DMS153 (cell line): ENCODE measurements at regions not wholly inside any gene's neighbourhood (a gene's known extent, or its start where the extent isn't known, plus 50 kb on each side); places are given as distances from the start of the nearest gene placed in this dataset.

Experiments
- DNase-seq: peaks from one replicate; lab custom pipeline; 2025; lab: John Stamatoyannopoulos, UW

DNA sequence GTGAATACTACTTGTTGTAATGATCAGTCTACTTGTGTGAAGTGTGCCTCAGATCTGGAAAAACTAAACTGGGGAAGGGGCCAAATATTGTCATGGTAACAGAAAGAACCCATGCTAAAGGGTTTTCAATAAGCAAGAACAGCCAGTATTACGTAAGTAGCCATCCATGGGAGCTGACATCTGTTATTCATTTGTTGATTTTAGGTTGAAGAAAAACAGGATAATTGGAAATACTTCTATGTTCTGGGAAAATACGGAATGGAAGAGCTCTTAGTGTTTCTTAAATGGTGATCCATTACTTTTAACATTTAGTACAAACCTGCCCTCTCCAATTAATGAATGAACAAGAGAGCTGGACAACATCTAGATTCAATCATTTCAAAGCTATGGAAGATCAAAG lies 485.8 kb downstream of the NTRK2 start:
- DNase-seq = no peak

DNA sequence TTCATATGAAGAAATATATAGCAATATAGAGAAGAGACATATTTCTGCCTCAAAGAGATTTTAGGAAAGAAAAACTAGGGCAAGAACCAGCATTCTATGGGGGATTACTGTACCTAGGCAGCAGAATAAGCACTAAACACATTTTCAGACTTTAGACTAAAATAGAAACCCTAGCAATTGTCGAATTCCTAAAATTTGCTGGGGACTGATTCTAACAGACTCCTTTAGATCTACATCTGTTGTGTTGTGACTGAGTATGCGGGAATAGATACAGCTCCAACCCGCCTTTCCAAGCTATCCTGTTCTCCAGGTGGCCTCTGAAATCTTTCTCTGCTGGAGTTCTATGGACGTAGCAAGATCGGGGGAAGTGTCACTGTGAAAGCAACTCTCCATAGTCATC lies 482.2 kb downstream of the NTRK2 start:
- no peak for DNase-seq

GRCh38 chr9:85151162-85151561 lies 481.6 kb downstream of the NTRK2 start:
- DNase-seq = no peak

GRCh38 chr9:85147046-85147640 lies 477.6 kb downstream of the NTRK2 start:
- no peak for DNase-seq

DNA sequence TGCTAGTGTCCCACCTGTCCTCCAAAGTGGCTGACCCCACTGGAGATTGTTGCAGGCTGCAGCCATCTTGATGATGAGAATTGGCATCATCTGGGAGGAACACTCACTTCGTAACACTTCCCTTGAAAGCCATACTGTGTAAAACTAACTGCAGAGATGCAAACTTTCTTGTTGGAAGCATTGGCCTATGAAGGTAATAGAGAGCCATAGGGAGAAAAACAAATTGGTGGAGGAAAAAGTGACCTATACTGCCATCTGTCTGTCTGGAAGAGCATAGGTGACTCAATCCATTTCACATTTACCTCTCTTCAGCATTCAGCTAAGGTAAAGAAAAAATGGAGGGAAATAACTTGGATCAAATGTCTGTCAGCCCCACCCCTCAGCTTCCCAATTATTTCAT lies 473.4 kb downstream of the NTRK2 start:
- no peak for DNase-seq

DNA sequence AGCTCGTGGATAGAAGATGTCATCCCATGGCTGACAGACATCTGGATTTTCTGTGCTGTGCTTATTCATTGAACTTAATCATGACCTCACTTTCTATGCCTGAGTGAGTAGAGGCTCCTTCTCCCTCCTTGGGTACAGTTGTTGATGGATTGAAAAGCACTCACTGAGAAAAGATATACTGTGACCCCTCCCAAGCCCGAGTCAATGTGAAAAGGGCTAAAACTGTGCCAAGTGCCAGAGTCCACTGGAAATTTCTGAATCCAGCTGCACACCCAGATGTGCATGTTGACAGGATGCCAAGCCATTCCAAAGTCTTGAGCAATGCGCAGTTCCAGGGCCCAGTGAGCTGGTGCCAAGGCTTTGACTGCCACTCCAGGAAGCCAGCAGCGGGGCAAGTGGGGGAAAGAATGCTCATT lies 473.0 kb downstream of the NTRK2 start:
- no peak for DNase-seq

DNA sequence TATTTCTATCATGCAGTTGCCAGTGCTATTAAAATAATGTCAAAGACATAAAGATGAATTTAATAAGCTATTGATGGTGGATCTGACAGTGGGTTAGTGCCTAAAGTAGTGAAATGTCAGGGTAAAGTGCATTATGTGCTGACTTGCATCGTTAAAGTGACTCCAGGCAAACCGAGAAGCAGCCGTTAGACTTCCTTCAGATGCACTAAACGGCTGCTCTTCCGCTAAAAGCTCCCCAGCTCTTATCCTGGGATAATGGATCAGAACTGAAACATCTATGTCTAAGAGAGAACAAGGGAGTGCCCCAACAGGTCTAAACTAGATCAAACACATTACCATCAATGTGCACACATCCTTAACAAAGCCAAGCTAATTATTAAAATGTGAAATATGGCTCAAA lies 468.2 kb downstream of the NTRK2 start:
- no peak for DNase-seq

- no peak for DNase-seq
These were observed 467.5 kb downstream of the NTRK2 start for GRCh38 chr9:85136987-85137386.

GRCh38 chr9:85136507-85136906 lies 467.0 kb downstream of the NTRK2 start:
- no peak for DNase-seq

- no peak for DNase-seq
These were observed 461.2 kb downstream of the NTRK2 start for GRCh38 chr9:85130764-85131163.

GRCh38 chr9:85130260-85130659 lies 460.7 kb downstream of the NTRK2 start:
- no peak for DNase-seq

DNA sequence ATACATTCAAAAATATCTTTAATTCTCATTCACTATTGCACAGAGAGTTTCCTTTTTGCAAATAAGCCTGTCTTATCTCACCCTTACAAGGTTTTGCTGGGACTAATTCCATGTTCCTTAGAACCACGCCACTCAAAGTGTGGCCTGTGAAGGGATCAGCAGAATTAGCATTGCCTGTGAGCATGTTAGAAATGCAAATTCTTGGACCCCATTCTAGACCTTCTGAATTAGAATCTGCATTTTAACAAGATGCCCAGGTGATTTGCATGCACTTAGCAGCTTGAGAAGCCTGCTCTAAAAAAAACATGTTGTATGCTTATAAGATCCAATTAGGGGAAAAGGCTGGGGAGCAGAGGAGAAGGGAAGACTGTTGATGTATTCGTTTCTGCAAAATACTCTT lies 460.0 kb downstream of the NTRK2 start:
- no peak for DNase-seq

DNA sequence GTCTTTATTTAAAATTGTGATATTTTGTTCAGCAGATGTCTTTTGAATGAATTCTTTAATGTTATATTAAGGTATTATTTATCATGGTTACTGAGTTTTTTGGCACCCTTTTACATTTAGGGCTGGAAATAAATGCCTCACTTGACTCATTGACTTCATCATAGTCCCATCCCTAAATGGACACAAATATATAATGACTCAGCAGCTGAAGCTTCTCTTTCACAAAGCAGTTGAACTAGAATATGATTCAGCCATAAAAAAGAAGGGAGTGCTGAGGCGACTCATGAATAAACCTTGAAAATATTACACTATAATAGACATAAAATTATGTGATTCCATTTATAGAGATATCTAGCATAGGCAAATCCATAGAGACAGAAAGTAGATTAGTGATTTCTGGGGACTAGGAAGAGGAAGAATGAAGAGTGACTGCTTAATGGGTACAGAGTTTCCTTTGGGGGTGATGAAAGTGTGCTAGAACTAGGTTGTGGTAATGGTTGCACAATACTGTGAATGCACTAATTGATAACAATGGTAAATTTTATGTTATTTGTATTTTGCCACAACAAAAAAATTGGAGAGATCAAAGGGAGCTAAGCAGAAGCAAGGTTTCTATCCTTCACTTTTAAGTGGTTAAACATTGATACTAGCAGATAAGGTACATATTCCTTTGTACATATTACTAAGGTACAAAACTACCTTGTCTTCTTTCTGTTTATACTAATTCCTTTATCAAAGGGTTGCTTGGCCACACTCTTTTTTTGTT lies 449.6 kb downstream of the NTRK2 start:
- no peak for DNase-seq

DNA sequence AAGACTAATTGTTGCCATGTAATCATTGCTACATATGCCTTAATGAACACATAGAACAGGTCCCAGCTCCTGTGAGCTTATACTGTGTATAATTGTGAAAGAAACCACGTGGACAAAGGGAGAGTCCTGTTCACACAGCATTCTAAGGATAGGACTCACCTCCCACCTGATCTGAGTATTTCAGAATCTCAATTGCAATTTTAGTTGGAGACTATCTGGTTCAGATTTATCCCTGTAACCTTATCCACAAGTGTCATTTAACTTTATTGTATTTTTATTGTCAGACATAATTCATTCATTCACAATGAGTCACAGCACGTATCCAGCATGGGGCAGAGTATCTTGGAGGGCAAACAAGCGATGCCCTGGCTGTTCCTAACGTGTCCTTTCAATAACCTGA lies 448.3 kb downstream of the NTRK2 start:
- DNase-seq = peak; percentile 50

- DNase-seq = no peak
These were observed 445.9 kb downstream of the NTRK2 start for GRCh38 chr9:85115473-85115872.

DNA sequence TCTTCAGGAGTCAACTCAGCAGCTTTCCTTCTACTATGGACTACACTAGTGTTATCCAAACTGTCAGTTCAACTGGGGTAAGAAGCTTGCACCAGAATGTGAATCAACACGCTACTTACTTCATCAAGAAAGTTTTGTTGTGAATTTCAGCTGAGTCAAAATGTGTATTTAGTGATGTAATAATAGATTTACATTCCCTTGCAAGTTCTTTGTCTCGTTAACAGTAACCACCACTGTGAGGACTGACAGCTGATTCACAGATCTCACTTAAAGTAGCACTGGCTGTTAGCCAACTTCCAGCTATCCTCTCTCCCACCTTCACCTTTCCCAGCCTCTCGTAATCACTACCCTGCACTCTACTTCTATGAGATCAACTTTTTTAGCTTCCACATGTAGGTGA lies 445.3 kb downstream of the NTRK2 start:
- no peak for DNase-seq

DNA sequence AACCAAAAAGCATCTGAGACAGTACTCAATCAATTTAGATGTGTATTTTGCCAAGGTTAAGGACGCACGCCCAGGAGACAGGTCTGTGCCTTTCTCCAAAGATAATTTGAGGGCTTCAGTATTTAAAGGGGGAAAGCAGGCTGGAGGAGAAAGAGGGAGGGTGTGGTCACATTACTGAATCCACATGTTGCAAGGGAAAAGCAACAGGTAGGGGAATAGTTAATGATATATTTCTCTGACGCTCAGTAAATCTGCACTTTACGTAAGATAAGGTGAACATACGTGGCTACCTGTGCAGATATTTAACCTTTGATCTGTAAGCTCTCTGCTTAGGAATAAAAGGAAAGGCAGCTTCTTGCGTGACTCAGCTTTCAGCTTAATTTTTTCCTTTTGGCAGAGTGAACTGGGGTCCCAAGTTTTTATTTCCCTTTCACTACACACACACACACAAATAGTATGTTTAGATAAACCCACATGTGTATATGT lies 443.4 kb downstream of the NTRK2 start:
- no peak for DNase-seq

DNA sequence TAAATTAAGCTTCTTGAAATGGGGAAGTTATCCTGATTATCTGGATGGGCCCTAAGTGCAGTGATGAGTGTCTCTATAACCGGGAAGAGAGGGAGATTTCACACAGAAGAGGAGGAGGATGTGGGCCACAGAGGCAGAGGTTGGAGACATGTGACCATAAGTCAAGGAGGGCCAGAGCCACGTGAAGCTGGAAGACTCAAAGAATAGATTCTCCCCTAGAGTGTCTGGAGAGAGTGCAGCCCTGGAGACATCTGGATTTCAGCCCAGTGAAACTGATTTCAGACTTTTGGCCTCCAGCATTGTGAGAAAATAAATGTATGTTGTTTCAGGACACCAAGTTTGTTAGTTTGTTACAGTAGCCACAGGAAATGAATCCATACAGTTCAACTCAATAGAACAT lies 442.9 kb downstream of the NTRK2 start:
- DNase-seq = no peak

- peak; percentile 10 for DNase-seq
These were observed 439.2 kb downstream of the NTRK2 start for GRCh38 chr9:85108746-85109145.

DNA sequence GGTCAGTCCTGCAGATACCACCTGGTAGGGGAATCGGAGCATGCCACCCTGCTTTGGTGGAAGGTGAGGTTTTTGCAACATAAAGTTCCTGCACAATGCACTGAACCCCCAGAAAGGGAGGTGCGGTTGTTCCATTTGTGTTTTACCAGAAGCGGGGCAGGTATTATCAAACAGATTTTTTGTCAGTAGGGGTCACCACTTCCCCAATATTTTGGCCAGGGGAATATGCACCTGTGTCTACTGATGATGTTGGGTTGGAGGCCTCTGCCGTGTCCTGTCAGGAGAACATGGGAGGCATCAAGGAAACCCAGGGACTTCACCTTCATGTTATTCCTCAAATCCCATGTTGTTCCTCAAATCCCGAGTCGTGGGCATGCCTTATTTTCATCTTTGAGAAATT lies 438.7 kb downstream of the NTRK2 start:
- no peak for DNase-seq

GRCh38 chr9:85089188-85089969 lies 419.9 kb downstream of the NTRK2 start:
- no peak for DNase-seq

DNA sequence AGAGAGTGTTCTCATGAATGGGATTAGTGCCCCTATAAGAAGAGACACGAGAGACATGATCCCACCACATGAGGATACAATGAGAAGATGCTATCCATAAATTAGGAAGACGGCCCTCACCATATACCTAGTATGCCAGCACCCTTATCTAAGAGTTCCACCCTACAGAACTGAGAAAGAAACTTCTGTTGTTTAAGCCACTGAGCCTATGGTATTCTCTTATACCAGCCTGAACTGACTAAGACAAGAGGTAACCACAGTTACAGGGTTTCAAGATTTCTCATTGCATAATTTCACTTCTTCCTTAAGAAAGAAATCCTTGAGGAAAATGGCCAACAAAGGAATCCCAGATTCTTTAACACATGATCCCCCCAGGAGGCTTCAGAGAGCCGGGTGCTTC lies 412.4 kb downstream of the NTRK2 start:
- no peak for DNase-seq

GRCh38 chr9:85079349-85079748 lies 409.8 kb downstream of the NTRK2 start:
- DNase-seq = peak; percentile 68
